ENCODE measurements at regions not wholly inside any gene's neighbourhood (a gene's known extent, or its start where the extent isn't known, plus 50 kb on each side); places are given as distances from the start of the nearest gene placed in this dataset.

DNA sequence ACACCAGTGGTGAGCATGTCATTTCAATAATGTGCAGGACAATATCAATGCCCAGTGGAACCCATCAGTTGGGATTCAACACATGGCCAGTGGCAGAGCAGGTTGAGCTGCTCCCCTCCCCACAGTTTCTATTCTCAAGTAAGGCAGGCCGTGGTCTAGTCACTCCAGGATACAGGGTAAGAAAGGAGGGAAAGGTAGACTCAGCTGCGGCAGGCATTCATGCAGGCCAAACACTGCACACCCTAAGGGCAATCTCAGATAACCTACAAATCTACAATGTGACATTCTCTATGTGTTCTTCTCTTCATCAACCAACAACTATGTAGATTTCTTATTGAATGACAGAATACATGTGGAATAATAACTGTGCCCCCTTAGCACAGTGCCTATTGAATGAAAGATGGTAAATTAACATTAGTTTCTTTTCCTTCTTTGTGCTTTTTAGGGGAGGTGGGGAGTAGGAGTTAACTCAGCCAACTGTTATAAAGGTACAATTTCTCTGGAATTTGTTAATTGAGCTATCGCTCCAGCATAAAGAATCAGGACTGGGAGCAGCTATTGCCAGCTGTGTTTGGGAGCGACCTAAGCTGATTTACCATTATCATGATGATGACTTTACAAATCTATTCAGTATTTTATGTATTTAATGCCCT, 89.7 kb downstream of the FAM50B start:
- TF ChIP-seq, protein P1, sequence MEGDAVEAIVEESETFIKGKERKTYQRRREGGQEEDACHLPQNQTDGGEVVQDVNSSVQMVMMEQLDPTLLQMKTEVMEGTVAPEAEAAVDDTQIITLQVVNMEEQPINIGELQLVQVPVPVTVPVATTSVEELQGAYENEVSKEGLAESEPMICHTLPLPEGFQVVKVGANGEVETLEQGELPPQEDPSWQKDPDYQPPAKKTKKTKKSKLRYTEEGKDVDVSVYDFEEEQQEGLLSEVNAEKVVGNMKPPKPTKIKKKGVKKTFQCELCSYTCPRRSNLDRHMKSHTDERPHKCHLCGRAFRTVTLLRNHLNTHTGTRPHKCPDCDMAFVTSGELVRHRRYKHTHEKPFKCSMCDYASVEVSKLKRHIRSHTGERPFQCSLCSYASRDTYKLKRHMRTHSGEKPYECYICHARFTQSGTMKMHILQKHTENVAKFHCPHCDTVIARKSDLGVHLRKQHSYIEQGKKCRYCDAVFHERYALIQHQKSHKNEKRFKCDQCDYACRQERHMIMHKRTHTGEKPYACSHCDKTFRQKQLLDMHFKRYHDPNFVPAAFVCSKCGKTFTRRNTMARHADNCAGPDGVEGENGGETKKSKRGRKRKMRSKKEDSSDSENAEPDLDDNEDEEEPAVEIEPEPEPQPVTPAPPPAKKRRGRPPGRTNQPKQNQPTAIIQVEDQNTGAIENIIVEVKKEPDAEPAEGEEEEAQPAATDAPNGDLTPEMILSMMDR (IDR thresholded peaks at IDR 0.05): no peak
- DNase-seq (ENCODE audit: low spot score): no peak
- H3K27ac ChIP-seq: no peak overlapping the region
- no peak overlapping the region for H3K4me3 ChIP-seq

DNA sequence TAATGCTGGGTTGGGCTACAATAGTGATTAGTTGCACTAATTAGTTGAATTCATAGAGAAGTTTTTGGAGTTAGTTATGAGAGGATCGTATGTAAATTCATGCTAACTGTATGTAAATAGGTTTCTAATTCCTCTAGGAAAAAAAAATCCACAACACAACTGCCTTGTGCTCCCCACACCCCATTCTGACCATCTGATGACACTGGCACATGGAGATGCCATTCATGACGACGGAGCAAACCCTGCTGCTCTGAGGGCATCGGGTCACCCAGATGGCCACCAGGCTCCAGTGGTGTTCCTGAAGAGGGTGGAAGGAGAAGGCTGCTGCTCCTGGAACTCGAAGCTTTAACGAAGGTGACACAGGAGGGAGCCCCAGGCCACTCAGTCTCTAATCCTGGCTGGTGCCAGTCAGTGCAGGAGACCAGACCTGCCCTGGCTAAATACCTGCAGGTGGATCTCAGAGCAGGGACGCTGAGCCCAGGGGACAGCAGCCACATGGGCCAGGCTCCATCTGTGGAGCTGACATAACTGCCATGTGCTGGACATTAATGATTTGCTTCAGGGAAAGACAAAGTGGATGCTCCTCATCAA, 90.3 kb downstream of the FAM50B start:
- no peak overlapping the region for H3K27ac ChIP-seq
- TF ChIP-seq, protein P1 (IDR thresholded peaks at IDR 0.05): no peak
- no peak for DNase-seq (ENCODE audit: low spot score)
- no peak overlapping the region for H3K4me3 ChIP-seq

DNA sequence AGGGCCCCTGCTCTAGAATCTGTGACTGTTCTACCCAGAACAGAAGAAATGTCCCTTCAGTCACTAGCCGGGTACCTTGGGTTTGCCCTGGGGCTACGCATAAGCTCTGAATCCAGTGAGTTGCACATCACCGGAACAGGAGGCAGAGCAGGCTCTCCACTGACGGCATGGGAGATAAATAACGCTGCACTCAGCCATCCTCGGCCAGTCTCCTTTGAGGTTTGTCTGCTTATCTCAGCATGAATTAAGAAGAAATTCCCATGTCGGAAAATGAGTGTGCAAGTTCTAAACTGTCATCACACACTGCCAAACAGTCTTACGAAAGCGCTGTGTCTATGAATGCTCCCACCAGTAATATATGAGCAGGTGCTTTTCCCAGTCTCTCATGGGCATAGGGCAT, 90.8 kb downstream of the FAM50B start:
- Histone ChIP-seq H3K4me3 (no peak overlapping the region), H3K27ac (no peak overlapping the region)
- TF ChIP-seq, protein P1 (IDR thresholded peaks at IDR 0.05): no peak
- no peak for DNase-seq (ENCODE audit: low spot score)

DNA sequence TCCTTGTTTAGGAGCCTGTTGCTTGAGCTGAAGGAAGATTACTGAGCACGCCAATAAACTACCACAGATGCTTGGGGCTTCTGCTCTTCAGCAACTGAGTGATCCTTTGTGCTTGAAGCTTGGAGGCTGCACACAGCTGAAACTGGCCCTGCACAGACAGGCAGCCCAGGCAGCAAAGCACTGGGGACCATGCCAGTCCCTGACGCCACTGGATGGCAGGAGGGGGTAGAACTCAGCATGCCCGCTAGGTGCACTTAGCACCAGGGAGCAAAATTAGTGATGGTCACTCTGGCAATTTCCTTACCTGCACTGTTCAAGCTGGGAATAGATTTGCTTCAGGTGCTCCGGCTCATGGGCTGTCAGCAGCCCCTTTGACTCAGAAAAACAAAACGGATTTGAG, 91.5 kb downstream of the FAM50B start:
- H3K4me3 ChIP-seq: no peak overlapping the region
- H3K27ac ChIP-seq: no peak overlapping the region
- no peak for DNase-seq (ENCODE audit: low spot score)
- TF ChIP-seq, protein P1 (IDR thresholded peaks at IDR 0.05): no peak

DNA sequence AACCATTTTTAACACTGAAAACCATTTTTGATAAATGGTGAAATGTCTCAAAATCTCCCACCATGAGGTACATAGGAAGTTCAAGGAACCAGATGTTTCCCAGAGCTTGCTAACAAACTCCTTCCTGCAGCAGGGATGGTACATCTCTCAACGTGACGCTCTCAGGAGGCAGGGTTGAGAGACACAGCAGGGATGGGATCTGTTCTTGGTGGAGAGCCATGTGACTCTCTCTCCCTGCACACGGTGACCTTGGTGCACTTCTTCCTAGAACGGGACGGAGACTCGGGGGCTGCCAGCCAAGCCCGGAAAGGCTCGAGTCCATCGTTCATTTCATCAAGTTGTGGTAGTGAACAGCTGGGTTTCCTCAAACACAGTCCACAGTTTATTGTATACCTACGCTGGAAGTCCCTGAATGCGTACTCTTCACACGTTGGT, 94.2 kb downstream of the FAM50B start:
- no peak overlapping the region for H3K27ac ChIP-seq
- no peak overlapping the region for H3K4me3 ChIP-seq
- TF ChIP-seq, protein P1 (IDR thresholded peaks at IDR 0.05): no peak
- DNase-seq (ENCODE audit: low spot score): no peak

DNA sequence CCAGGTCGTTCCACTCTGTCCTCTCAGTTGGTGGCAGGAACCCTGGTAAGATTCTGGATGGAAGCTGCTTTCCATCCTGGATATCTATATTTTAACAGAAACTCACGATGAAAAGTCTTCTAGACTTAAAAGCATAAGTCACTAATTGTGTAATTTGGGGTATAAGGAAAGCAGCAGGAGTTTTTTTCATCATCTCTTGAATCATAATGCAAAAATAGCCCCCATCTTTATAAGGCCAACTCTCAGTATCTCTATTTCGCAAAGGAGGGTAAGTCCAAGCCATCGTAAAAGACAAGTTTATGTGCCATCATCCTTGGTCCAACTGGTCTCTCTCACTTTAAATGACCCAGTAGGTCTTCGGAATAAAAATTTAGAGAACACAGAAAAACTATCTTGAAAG, 95.1 kb downstream of the FAM50B start:
- TF ChIP-seq, protein P1 (IDR thresholded peaks at IDR 0.05): no peak
- Histone ChIP-seq H3K4me3 (no peak overlapping the region), H3K27ac (no peak overlapping the region)
- DNase-seq (ENCODE audit: low spot score): no peak

DNA sequence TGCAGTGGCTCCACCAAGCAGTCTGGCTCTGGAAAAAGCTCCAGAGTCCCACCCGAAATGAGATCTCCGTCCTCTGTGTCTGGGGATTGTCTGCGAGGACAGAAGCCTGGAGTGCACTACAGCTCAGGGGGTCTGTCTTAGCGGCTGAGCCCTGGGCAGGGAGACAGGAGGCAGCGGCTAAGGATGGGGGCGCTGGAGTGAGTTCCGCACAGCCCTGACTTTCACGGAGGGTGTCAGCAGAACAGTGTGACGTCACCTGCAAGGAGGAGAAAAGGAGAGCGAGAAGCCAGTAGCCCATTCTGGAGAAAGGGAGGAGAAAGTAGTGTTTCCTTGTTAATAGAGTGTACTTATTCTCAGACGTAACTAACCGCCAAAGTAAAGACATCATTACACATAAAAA, 97.6 kb downstream of the FAM50B start:
- TF ChIP-seq, protein P1 (IDR thresholded peaks at IDR 0.05): no peak
- H3K4me3 ChIP-seq: no peak overlapping the region
- no peak for DNase-seq (ENCODE audit: low spot score)

More for the DNA sequence above, 97.6 kb downstream of the FAM50B start:
- no peak overlapping the region for H3K27ac ChIP-seq
